Glutamatergic neuron (in vitro differentiated cells): ENCODE measurements at regions not wholly inside any gene's neighbourhood (a gene's known extent, or its start where the extent isn't known, plus 50 kb on each side); places are given as distances from the start of the nearest gene placed in this dataset.

Source experiments
- DNase-seq: peaks from one replicate; pipeline ENCODE4 v3.0.0; 2022
- H3K27ac Mint-ChIP-seq: one replicate; pipeline ENCODE4 v1.8.0; 2020; ENCODE audit warnings: mild to moderate bottlenecking, mixed read lengths, inconsistent platforms; ENCODE audit not compliant: unreplicated experiment
- H3K27me3 Mint-ChIP-seq: one replicate; pipeline ENCODE4 v1.8.0; 2020; ENCODE audit warnings: mild to moderate bottlenecking, moderate library complexity, mixed read lengths, inconsistent platforms; ENCODE audit not compliant: unreplicated experiment
- H3K36me3 Mint-ChIP-seq: one replicate; pipeline ENCODE4 v1.8.0; 2020; ENCODE audit warnings: mild to moderate bottlenecking, mixed read lengths, inconsistent platforms; ENCODE audit not compliant: unreplicated experiment
- H3K4me1 Mint-ChIP-seq: one replicate; pipeline ENCODE4 v1.8.0; 2020; ENCODE audit warnings: mild to moderate bottlenecking, low read depth, mixed read lengths, inconsistent platforms; ENCODE audit not compliant: unreplicated experiment
- H3K4me3 Mint-ChIP-seq: one replicate; pipeline ENCODE4 v1.8.0; 2020; ENCODE audit warnings: mild to moderate bottlenecking, mixed read lengths, inconsistent platforms; ENCODE audit not compliant: unreplicated experiment
- H3K9me3 Mint-ChIP-seq: one replicate; pipeline ENCODE4 v1.8.0; 2020; ENCODE audit warnings: mild to moderate bottlenecking, moderate library complexity, mixed read lengths, inconsistent platforms; ENCODE audit not compliant: unreplicated experiment
- CTCF ChIP-seq: fragments of 200-600 bp; sonication (generic); IDR thresholded peaks from one replicate; pipeline ENCODE4 v1.5.0; 2021; ENCODE audit not compliant: partially characterized antibody, unreplicated experiment

DNA sequence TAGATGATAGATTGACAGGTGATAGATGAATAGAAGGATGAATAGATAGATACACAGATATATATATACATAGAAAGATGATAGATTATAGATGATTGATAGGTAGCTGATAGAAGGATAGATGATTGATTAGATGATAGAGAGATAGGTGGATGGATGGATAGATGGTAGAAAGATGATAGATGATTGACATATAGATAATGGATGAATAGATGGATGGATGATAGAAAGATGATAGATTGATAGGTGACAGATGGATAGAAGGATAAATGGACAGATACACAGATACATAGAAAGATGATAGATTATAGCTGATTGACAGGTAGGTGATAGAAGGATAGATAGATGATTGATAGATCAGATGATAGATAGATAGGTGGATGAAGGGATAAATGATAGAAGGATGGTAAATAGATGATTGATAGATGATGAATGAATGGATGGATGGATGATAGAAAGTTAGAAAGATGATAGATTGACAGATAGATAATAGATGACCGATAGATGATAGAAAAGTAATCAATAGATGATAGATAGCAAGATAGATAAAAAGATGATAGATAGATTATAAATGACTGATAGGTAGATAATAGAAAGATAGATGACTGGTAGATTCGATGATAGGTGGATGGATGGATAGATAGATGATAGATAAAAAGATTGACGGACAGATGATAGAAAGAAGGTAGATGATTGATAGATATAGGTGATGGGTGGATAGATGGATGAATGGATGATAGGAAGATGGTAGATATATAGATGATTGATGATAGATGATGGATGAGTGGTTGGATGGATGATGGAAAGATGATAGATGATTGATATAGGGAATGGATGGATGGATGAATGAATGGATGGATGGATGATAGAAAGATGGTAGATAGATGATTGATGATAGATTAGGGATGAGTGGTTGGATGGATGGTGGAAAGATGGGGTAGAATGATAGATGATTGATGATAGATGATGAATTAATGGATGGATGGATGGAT, 80.4 kb downstream of the MICALL2 start:
- H3K4me3 Mint-ChIP-seq, result no peak overlapping the region
- no peak for DNase-seq
- H3K36me3 Mint-ChIP-seq, result no peaks in the 10 kb centered on the region
- no peak overlapping the region for H3K27ac Mint-ChIP-seq
- H3K9me3 Mint-ChIP-seq, result peaks cover 4% of the 10 kb centered on the region
- H3K4me1 Mint-ChIP-seq, result no peaks in the 10 kb centered on the region
- H3K27me3 Mint-ChIP-seq, result peaks cover 5% of the 10 kb centered on the region
- no peak for TF ChIP-seq CTCF

GRCh38 chr7:1380231-1380815, 78.9 kb downstream of the MICALL2 start:
- peaks cover 4% of the 10 kb centered on the region for H3K9me3 Mint-ChIP-seq
- no peak for DNase-seq
- TF ChIP-seq CTCF, result no peak
- no peak overlapping the region for H3K4me3 Mint-ChIP-seq
- no peaks in the 10 kb centered on the region for H3K36me3 Mint-ChIP-seq
- peaks cover 8% of the 10 kb centered on the region for H3K27me3 Mint-ChIP-seq
- H3K27ac Mint-ChIP-seq, result no peak overlapping the region
- no peaks in the 10 kb centered on the region for H3K4me1 Mint-ChIP-seq

DNA sequence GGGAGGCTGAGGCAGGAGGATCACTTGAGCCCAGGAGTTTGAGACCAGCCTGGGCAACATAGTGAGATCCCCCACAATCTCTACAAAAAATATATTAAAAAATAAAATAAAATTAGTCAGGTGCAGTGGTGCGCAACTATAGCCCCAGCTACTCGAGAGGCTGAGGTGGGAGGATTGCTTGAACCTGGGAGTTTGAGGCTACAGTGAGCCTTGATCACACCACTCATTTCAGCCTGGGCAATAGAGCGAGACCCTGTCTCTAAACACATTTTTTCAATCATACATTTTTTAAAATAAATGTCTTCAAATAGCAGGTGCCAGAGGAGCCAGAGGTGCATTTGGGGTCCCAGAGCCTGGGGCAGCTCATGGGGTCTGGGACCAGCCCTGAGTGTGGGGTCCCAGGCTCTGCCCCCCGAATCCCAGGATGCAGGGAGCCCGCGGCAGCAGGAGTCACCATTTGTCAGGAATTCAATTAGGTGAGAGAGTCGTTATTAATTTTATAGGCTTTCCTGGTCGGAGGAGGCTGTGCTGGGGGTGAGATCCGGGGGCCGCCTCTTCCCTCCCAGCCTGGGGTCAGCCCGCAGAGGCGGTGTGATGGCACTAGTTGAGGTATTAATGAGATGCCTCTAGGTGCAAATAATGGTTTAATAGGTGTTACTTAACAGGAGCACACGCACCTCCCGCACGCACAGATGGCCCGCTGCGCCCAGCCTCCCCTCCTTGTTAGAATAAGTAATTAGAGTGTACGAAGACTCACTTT, 78.3 kb downstream of the MICALL2 start:
- DNase-seq, result no peak
- Mint-ChIP-seq H3K27me3 (peaks cover 8% of the 10 kb centered on the region), H3K9me3 (peaks cover 3% of the 10 kb centered on the region), H3K4me1 (no peaks in the 10 kb centered on the region), H3K27ac (no peak overlapping the region), H3K36me3 (no peaks in the 10 kb centered on the region), H3K4me3 (no peak overlapping the region)
- TF ChIP-seq CTCF, result no peak

GRCh38 chr7:1382553-1383397, 76.5 kb downstream of the MICALL2 start:
- H3K27ac Mint-ChIP-seq, result no peak overlapping the region
- H3K36me3 Mint-ChIP-seq, result no peaks in the 10 kb centered on the region
- peaks cover 3% of the 10 kb centered on the region for H3K4me1 Mint-ChIP-seq
- H3K9me3 Mint-ChIP-seq, result no peaks in the 10 kb centered on the region
- no peak for TF ChIP-seq CTCF
- no peak overlapping the region for H3K4me3 Mint-ChIP-seq
- no peak for DNase-seq
- peaks cover 4% of the 10 kb centered on the region for H3K27me3 Mint-ChIP-seq
